BJ (cell line): ENCODE measurements at regions not wholly inside any gene's neighbourhood (a gene's known extent, or its start where the extent isn't known, plus 50 kb on each side); places are given as distances from the start of the nearest gene placed in this dataset.

Source experiments
- CTCF ChIA-PET: fragments of 350-600 bp; formaldehyde crosslinking; extraction: SDS; loops from one replicate; lab custom pipeline; 2021; ENCODE audit warnings: antibody characterized with exemption, inconsistent platforms; lab: Yijun Ruan, JAX
- POLR2A ChIA-PET: fragments of 300-600 bp; sonication (Branson Sonifier 250); formaldehyde crosslinking; extraction: SDS; loops from one replicate; lab custom pipeline; 2021; ENCODE audit warnings: antibody characterized with exemption; lab: Charles Lee
- DNase-seq: peaks from one replicate; pipeline ENCODE4 v3.0.0-alpha.2; 2011; ENCODE audit warnings: low read depth
- H3K27me3 ChIP-seq: 2 replicates; pipeline ENCODE4 v1.6.0; 2011; ENCODE audit warnings: low read length; ENCODE audit not compliant: control insufficient read depth, insufficient read depth
- H3K36me3 ChIP-seq: 2 replicates; pipeline ENCODE4 v1.5.1; 2011; ENCODE audit warnings: low read length; ENCODE audit not compliant: control insufficient read depth, insufficient read depth
- H3K4me3 ChIP-seq: 2 replicates; pipeline ENCODE4 v1.5.1; 2011; ENCODE audit warnings: low read depth, mild to moderate bottlenecking, control low read depth, low read length
- TF ChIP-seq, protein P1 (sequence below): IDR thresholded peaks from 2 replicates; pipeline ENCODE4 v1.5.1; 2011; ENCODE audit warnings: low read depth, mild to moderate bottlenecking, control low read depth, inconsistent platforms, low read length, moderate library complexity; ENCODE audit not compliant: insufficient read depth

DNA sequence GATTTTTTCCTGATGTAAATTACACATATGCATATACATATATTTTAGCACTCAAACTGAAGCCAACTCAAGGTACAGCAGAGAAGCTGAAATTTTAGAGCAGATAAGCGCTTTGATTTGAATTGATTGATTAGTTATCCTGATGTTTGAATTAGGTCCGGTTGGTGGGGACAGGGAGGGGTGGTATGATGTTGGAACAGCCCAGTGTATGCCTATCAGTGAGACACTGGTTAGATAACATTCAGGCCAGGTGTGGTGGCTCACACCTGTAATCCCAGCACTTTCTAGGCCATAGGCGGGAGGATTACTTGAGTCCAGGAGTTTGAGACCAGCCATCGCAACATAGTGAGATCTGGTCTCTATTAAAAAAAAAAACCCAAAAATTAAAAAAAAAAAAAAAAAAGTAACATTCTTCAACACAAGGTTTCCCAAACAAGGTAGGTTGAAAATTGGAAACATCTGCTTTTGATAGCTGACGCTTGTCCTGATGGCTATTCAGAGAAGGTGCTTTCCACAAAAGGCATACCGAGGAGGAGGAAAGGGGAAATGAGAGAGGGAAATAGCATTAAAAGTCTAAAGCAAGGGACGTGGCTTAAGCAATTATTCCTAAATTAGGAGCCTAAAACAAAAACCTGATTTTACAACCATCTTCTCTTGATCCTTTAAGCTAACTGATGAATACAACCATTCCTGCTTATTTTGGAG is 288.4 kb upstream of the JARID2 start:
- Histone ChIP-seq H3K27me3 (no peaks in the 10 kb centered on the region), H3K4me3 (no peak overlapping the region), H3K36me3 (no peaks in the 10 kb centered on the region)
- CTCF ChIA-PET = interaction anchor here (0.6 kb wide), 1 partner anchor 522 kb away, joined by 3 read pairs; no protein-coding TSS in a partner anchor
- no peak for DNase-seq
- TF ChIP-seq, protein P1, sequence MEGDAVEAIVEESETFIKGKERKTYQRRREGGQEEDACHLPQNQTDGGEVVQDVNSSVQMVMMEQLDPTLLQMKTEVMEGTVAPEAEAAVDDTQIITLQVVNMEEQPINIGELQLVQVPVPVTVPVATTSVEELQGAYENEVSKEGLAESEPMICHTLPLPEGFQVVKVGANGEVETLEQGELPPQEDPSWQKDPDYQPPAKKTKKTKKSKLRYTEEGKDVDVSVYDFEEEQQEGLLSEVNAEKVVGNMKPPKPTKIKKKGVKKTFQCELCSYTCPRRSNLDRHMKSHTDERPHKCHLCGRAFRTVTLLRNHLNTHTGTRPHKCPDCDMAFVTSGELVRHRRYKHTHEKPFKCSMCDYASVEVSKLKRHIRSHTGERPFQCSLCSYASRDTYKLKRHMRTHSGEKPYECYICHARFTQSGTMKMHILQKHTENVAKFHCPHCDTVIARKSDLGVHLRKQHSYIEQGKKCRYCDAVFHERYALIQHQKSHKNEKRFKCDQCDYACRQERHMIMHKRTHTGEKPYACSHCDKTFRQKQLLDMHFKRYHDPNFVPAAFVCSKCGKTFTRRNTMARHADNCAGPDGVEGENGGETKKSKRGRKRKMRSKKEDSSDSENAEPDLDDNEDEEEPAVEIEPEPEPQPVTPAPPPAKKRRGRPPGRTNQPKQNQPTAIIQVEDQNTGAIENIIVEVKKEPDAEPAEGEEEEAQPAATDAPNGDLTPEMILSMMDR = no peak
- POLR2A ChIA-PET = interaction anchor here (0.7 kb wide), 2 partner anchors 20 to 51 kb away, joined by 5 to 7 read pairs; no protein-coding TSS in a partner anchor

DNA sequence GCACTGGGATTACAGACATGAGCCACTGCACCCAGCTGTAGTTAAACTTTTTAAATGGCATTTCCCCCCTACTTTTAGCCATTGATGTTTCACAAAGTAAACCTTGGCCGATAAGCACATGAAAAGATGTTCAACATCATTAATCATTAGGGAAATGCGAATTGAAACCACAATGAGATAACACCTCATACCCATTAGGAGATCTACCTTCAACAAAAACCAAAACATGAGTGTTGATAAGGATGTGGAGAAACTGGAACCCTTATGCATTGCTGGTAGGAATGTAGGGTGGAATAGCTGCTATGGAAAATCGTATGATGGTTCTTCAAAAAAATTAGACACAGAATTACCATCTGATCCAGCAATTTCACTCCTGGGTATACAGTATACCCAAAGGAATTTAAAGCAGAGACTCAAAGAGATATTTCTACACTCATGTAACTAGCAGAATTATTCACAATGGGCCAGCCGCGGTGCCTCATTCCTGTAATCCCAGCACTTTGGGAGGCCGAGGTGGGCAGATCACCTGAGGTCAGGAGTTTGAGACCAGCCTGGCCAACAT is 286.5 kb upstream of the JARID2 start:
- CTCF ChIA-PET = no interaction called here
- POLR2A ChIA-PET = no interaction called here
- Histone ChIP-seq H3K4me3 (no peak overlapping the region), H3K36me3 (no peaks in the 10 kb centered on the region), H3K27me3 (no peaks in the 10 kb centered on the region)
- TF ChIP-seq, protein P1 = no peak
- DNase-seq = no peak

DNA sequence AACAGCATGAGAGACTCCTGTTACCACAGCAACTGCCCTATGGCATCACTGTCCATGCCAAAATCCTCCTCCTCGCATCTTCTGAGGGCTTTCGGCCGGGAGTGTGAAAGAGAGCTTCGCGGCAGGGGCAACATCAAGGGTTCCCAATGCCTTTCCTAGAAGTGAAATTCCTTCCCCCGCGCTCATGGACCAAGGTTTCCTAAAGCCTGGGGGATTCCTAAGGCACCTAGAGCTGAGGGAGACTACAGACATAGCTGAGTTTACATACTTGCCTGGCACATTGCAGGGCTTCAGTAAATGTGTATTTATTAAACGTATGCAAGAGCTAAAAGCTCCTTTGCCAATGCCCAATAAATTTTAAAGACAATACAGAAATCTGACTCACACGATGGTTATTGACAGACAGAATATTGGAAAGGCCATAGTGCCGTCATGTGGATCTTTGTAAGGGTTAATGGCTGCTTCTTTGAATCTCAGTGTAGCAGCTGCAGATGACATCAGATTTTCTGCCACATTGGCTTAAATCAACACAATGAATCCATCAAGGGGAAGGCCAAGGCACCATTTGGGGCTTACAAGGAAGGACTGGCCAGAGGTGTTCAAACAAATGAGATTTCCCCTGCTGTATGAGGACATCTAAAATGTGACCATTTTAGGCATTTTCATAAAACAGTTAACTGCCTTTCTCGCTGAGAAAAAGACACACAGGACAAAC is 281.2 kb upstream of the JARID2 start:
- H3K36me3 ChIP-seq = no peaks in the 10 kb centered on the region
- TF ChIP-seq, protein P1 = no peak
- ChIA-PET POLR2A (no interaction called here), CTCF (no interaction called here)
- no peak overlapping the region for H3K4me3 ChIP-seq
- no peaks in the 10 kb centered on the region for H3K27me3 ChIP-seq
- DNase-seq = no peak

DNA sequence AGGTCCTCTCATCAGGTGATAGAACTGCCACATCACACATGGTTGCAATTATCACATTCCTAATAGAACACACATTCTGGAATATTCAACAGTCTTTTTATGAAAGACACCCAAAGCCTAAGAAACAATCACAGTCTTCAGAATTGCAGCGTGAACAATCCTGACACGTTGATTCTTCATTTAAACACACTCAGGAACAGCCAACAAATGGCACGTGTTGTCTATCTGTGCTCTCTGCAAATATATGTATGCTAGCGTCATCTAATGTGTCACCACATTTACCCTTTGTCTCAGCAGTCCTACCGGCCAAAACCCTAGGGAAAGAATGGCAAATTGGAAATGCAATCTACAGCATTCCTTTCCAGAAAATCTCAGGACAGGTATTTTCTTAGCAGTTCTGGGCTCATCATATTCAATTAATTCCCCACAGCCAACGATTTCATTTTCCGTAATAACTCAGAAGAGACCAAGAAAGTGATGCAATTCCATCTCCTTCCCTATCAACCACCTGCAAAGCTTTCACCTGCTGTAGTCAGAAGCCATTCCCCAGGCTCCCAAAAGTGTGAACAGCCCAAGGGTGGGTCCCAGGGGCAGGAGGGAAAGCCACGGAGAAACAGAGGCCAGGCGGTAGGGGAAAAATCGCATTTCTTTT is 280.3 kb upstream of the JARID2 start:
- Histone ChIP-seq H3K4me3 (no peak overlapping the region), H3K27me3 (no peaks in the 10 kb centered on the region), H3K36me3 (no peaks in the 10 kb centered on the region)
- DNase-seq = no peak
- ChIA-PET CTCF (no interaction called here), POLR2A (no interaction called here)
- TF ChIP-seq, protein P1 = no peak
